HG03095 (cell line): ENCODE measurements at regions not wholly inside any gene's neighbourhood (a gene's known extent, or its start where the extent isn't known, plus 50 kb on each side); places are given as distances from the start of the nearest gene placed in this dataset.

Experiments used
- ATAC-seq: cut with Tn5 transposase; IDR thresholded peaks from one replicate; pipeline ENCODE4 v1.9.1; 2021; ENCODE audit warnings: moderate library complexity; ENCODE audit not compliant: unreplicated experiment

- no peak for ATAC-seq
Observed at GRCh38 chr4:20575486-20575885, 124.8 kb upstream of the PACRGL start.

GRCh38 chr4:20576861-20577260 lies 123.4 kb upstream of the PACRGL start:
- no peak for ATAC-seq

GRCh38 chr4:20577702-20578101 lies 122.6 kb upstream of the PACRGL start:
- ATAC-seq: no peak

GRCh38 chr4:20580907-20581306 lies 119.4 kb upstream of the PACRGL start:
- no peak for ATAC-seq

- ATAC-seq: no peak
Observed at GRCh38 chr4:20589436-20589835, 110.8 kb upstream of the PACRGL start.

- no peak for ATAC-seq
Observed at GRCh38 chr4:20590849-20591248, 109.4 kb upstream of the PACRGL start.

- ATAC-seq: no peak
Observed at GRCh38 chr4:20591571-20591970, 108.7 kb upstream of the PACRGL start.

GRCh38 chr4:20592013-20592412 lies 108.2 kb upstream of the PACRGL start:
- no peak for ATAC-seq

GRCh38 chr4:20592663-20593062 lies 107.6 kb upstream of the PACRGL start:
- no peak for ATAC-seq

GRCh38 chr4:20598626-20599025 lies 101.6 kb upstream of the PACRGL start:
- no peak for ATAC-seq

- no peak for ATAC-seq
Observed at GRCh38 chr4:20603671-20604313, 96.5 kb upstream of the PACRGL start.

- ATAC-seq: no peak
Observed at GRCh38 chr4:20612313-20612712, 87.9 kb upstream of the PACRGL start.

GRCh38 chr4:20614816-20615215 lies 85.4 kb upstream of the PACRGL start:
- ATAC-seq: no peak

GRCh38 chr4:20615486-20616260 lies 84.6 kb upstream of the PACRGL start:
- no peak for ATAC-seq

GRCh38 chr4:20616313-20616712 lies 83.9 kb upstream of the PACRGL start:
- ATAC-seq: no peak

GRCh38 chr4:20616848-20617247 lies 83.4 kb upstream of the PACRGL start:
- ATAC-seq: no peak

- ATAC-seq: no peak
Observed at GRCh38 chr4:20617678-20618396, 82.4 kb upstream of the PACRGL start.

GRCh38 chr4:20618731-20619130 lies 81.5 kb upstream of the PACRGL start:
- no peak for ATAC-seq

- ATAC-seq: no peak
Observed at GRCh38 chr4:20621476-20621875, 78.8 kb upstream of the PACRGL start.

GRCh38 chr4:20622701-20623100 lies 77.6 kb upstream of the PACRGL start:
- ATAC-seq: no peak

GRCh38 chr4:20623939-20624338 lies 76.3 kb upstream of the PACRGL start:
- no peak for ATAC-seq

GRCh38 chr4:20624793-20625374 lies 75.4 kb upstream of the PACRGL start:
- ATAC-seq: no peak
